ENCODE measurements at regions not wholly inside any gene's neighbourhood (a gene's known extent, or its start where the extent isn't known, plus 50 kb on each side); places are given as distances from the start of the nearest gene placed in this dataset.

DNA sequence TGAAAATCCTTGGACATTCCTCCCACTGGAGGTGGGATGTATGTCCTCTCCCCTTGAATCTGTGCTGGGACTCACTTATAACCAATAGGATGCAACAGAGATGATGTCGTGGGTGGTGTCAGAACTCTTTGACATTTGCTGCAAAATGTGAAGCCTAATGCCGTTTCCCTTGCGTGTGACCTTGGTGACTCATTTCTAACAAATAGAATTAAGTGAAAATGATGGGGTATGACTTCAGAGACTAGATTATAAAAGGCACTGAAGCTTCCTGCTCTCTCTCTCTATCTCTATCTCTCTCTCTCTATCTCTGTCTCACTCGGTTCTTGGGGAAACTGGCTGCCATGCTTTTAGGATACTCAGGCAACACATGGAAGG, 126.1 kb upstream of the STC2 start:
- Histone ChIP-seq H3K36me3 (no peaks in the 10 kb centered on the region), H3K27ac (peak overlapping the region in 2 of 4 donors; percentile 8 to 39), H3K27me3 (no peaks in the 10 kb centered on the region), H3K4me3 (no peak overlapping the region), H3K4me1 (peaks cover 5 to 15% (median 7%) of the 10 kb centered on the region in 4 donors), H3K9me3 (no peaks in the 10 kb centered on the region)
- no peak for TF ChIP-seq POLR2AphosphoS5 (IDR thresholded peaks at IDR 0.05)
- WGBS, 2 donors, result 69 to 93% methylated on average over 4 of the region's 4 CpGs
- ATAC-seq (ENCODE audit: low FRiP score in 2 of 2) (no peak), DNase-seq (no peak)

DNA sequence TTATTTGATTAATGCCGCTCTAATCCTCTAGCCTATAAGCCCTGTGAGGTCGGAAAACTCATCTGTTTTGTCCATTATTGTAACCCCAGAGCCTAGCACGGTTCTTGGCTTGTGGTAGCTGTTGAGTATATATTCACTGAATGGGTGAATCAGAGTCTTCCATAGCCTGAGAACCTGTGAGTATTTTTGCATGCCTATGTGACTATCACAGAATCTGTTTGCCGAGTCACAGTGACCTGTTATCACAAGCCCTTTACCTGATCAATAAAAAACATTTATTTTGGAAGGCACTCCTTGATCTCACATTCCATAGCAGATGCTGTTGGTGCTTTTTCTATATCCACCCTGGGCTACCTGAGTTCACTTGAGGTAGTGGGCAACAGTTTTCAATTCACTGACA, 125.0 kb upstream of the STC2 start:
- Histone ChIP-seq H3K4me3 (no peak overlapping the region), H3K27ac (no peak overlapping the region), H3K36me3 (no peaks in the 10 kb centered on the region), H3K27me3 (no peaks in the 10 kb centered on the region), H3K4me1 (peaks cover 5 to 15% (median 7%) of the 10 kb centered on the region in 4 donors), H3K9me3 (no peaks in the 10 kb centered on the region)
- no peak for DNase-seq
- WGBS, 2 donors, result 89 to 95% methylated on average over 4 of the region's 4 CpGs
- no peak for ATAC-seq (ENCODE audit: low FRiP score in 2 of 2)
- TF ChIP-seq, protein P1, sequence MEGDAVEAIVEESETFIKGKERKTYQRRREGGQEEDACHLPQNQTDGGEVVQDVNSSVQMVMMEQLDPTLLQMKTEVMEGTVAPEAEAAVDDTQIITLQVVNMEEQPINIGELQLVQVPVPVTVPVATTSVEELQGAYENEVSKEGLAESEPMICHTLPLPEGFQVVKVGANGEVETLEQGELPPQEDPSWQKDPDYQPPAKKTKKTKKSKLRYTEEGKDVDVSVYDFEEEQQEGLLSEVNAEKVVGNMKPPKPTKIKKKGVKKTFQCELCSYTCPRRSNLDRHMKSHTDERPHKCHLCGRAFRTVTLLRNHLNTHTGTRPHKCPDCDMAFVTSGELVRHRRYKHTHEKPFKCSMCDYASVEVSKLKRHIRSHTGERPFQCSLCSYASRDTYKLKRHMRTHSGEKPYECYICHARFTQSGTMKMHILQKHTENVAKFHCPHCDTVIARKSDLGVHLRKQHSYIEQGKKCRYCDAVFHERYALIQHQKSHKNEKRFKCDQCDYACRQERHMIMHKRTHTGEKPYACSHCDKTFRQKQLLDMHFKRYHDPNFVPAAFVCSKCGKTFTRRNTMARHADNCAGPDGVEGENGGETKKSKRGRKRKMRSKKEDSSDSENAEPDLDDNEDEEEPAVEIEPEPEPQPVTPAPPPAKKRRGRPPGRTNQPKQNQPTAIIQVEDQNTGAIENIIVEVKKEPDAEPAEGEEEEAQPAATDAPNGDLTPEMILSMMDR (IDR thresholded peaks at IDR 0.05), result no peak
- TF ChIP-seq POLR2A (IDR thresholded peaks at IDR 0.05) (no peak), POLR2AphosphoS5 (IDR thresholded peaks at IDR 0.05) (no peak), EP300 (IDR thresholded peaks at IDR 0.05) (no peak)

DNA sequence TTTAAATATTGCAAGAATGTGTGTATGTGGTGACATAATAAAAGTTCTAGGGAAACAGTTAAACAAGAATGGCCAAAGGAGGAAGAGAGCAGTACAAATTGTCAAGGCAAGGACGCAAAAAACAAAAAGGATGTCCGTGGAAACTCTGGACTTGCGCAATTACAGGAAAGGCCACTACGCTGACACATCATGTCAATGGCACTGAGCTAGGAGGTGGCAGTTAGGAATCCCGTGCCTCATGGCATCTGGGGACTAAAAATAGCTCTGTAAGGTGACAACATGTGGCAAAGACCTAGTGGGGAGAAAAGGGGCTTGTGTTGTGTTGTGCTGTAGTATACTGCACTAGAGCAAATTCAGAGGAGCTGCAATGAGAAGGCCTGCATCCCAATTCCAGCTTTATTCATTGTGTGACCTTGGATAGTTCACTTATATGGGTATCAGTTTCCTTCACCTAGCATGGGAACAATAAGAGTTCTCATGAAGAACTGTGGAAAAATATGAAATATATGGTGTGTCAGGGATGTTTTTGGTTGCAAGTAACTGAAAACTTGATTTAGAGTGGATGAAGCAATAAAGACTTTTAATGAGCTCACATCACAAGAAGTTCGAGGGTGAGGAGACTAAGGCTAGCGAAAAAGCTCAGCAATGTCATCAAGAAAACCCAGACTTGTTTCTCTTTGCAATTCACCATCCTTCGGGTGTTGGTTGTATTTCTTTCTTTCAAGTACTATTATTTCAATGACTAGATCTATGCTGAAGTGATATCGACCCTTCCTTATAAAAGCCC, 124.1 kb upstream of the STC2 start:
- Histone ChIP-seq H3K27me3 (no peaks in the 10 kb centered on the region), H3K36me3 (no peaks in the 10 kb centered on the region), H3K4me3 (no peak overlapping the region), H3K4me1 (peaks cover 5 to 15% (median 7%) of the 10 kb centered on the region in 4 donors), H3K9me3 (no peaks in the 10 kb centered on the region), H3K27ac (peak overlapping the region in 1 of 4 donors; percentile 7)
- TF ChIP-seq POLR2A (IDR thresholded peaks at IDR 0.05) (no peak), EP300 (IDR thresholded peaks at IDR 0.05) (peak in 2 of 4 donors; percentile 36 to 75), POLR2AphosphoS5 (IDR thresholded peaks at IDR 0.05) (peak; percentile 80 to 88)
- TF ChIP-seq, protein P1 (IDR thresholded peaks at IDR 0.05), result no peak
- WGBS, 2 donors, result 52 to 58% methylated on average over 9 of the region's 9 CpGs
- ATAC-seq (ENCODE audit: low FRiP score in 2 of 2) (peak in 1 of 2 donors; percentile 22), DNase-seq (peak in 1 of 2 donors; percentile 39)

DNA sequence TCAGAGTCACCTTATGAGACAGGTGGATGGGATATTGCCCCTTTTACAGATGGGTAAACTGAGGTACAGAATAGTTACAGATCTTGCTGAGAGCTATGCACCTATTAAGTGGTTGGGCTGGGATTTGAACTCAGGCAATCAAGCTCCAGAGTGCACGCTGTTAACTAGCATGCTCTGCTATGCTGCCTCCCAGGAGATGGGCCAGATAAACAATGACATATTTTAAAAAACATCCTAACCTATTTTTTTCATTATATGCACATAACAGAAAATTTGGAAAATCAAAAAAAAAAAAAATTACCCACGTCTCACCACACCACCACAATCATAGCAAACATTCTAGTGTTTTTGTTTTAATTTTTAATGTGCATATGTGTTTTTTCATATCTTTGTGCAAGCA, 123.4 kb upstream of the STC2 start:
- H3K27me3 ChIP-seq, result no peaks in the 10 kb centered on the region
- WGBS, 2 donors, result 74 to 77% methylated on average over 2 of the region's 2 CpGs
- no peaks in the 10 kb centered on the region for H3K36me3 ChIP-seq
- no peak for TF ChIP-seq POLR2A (IDR thresholded peaks at IDR 0.05)
- TF ChIP-seq, protein P1 (IDR thresholded peaks at IDR 0.05), result no peak
- no peak for TF ChIP-seq POLR2AphosphoS5 (IDR thresholded peaks at IDR 0.05)
- no peak for TF ChIP-seq EP300 (IDR thresholded peaks at IDR 0.05)
- H3K4me1 ChIP-seq, result peaks cover 5 to 15% (median 7%) of the 10 kb centered on the region in 4 donors
- H3K4me3 ChIP-seq, result no peak overlapping the region
- no peak for DNase-seq
- H3K27ac ChIP-seq, result peak overlapping the region in 1 of 4 donors; percentile 7
- no peaks in the 10 kb centered on the region for H3K9me3 ChIP-seq
- ATAC-seq (ENCODE audit: low FRiP score in 2 of 2), result no peak

DNA sequence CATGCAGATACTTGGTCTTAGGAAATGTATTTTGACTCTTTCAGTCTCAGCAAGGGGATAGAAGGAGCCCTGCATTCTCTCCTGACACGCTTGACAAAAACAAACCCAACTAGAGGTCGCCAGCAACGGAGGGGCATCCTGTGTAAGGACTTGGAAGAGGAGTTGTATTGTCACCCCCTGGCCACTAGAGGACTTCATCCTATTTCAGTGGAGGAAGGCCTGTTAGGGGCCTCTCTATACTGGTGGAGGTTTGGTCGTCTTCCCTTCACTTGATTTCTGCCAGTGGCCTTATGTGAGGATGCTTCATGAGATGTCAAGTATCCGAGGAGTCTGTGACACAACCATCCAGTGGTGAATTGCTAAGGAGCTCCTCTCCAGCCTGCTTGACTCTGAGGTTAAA, 122.8 kb upstream of the STC2 start:
- no peaks in the 10 kb centered on the region for H3K27me3 ChIP-seq
- peaks cover 5 to 15% (median 7%) of the 10 kb centered on the region in 4 donors for H3K4me1 ChIP-seq
- H3K36me3 ChIP-seq, result no peaks in the 10 kb centered on the region
- H3K4me3 ChIP-seq, result no peak overlapping the region
- DNase-seq, result no peak
- H3K27ac ChIP-seq, result no peak overlapping the region
- whole genome bisulfite sequencing, 2 donors, result 74 to 84% methylated on average over 5 of the region's 5 CpGs
- no peak for ATAC-seq (ENCODE audit: low FRiP score in 2 of 2)
- TF ChIP-seq POLR2A (IDR thresholded peaks at IDR 0.05) (no peak), EP300 (IDR thresholded peaks at IDR 0.05) (no peak), POLR2AphosphoS5 (IDR thresholded peaks at IDR 0.05) (no peak)
- TF ChIP-seq, protein P1 (IDR thresholded peaks at IDR 0.05), result peak in 1 of 6 experiments; percentile 16
- no peaks in the 10 kb centered on the region for H3K9me3 ChIP-seq
